DOHH2 (cell line): ENCODE measurements at regions not wholly inside any gene's neighbourhood (a gene's known extent, or its start where the extent isn't known, plus 50 kb on each side); places are given as distances from the start of the nearest gene placed in this dataset.

Experiments
- CTCF ChIP-seq: fragments of 200-600 bp; sonication (generic); IDR thresholded peaks from one replicate; pipeline ENCODE4 v1.5.1; 2014; ENCODE audit warnings: antibody characterized with exemption, mild to moderate bottlenecking, low read depth, low read length; ENCODE audit not compliant: poor library complexity, severe bottlenecking
- EZH2phosphoT487 ChIP-seq: fragments of 200-600 bp; sonication (generic); IDR thresholded peaks from 2 replicates; pipeline ENCODE4 v1.6.1; 2017; ENCODE audit warnings: borderline replicate concordance, mild to moderate bottlenecking, antibody characterized with exemption, low read length, moderate library complexity, mixed read lengths

DNA sequence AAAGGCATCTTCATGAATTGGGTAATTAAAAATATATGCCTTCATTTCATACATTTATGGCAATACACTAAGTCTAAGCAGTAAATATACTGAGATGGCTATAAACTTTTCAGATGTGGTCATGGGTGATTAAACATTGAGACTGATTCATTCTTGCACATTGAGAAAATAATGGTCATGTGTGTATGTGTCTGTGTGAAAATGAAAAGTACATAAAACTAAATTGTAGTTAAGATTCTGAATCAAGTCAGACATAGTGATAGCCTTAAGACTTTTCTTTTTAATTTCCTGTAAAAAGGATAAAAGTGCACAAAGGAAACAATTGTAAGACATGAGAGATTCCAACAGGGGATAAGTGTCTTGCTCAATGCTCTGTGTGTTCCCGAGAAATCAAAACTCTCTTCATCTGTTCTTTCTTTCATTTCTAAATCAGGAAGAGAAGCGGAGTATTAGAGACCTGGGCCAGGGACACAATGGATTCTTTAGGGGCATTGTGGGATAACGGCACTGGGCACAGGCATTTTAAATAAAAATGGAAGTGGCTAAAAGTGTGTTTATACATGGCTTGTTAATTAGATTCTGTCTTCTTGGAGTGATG, 69.8 kb upstream of the AGR3 start:
- TF ChIP-seq CTCF (no peak), EZH2phosphoT487 (no peak)
